Tibial nerve (tissue), 4 donors: ENCODE measurements at regions not wholly inside any gene's neighbourhood (a gene's known extent, or its start where the extent isn't known, plus 50 kb on each side); places are given as distances from the start of the nearest gene placed in this dataset.

Source experiments
- EP300 ChIP-seq, 2 donors: sonication (generic); formaldehyde crosslinking; IDR thresholded peaks; one replicate each; pipeline ENCODE4 v1.6.1; 2017; ENCODE audit warnings: antibody characterized with exemption in 2 of 2, mild to moderate bottlenecking in 1 of 2
- POLR2A ChIP-seq, 2 donors: fragments of 450-650 bp; IDR thresholded peaks; one replicate each; pipeline ENCODE4 v1.6.1; 2017; ENCODE audit warnings: antibody characterized with exemption in 2 of 2, mild to moderate bottlenecking in 2 of 2, moderate library complexity in 2 of 2
- TF ChIP-seq, protein P1 (sequence below), 5 experiments: fragments of 200-600 bp in 3 of 5; fragments of 450-650 bp in 2 of 5; sonication (generic) in 3 of 5; IDR thresholded peaks; one replicate each; pipeline ENCODE4 v1.5.1; 2016 to 2019; ENCODE audit warnings: antibody characterized with exemption in 5 of 5, mild to moderate bottlenecking in 3 of 5, moderate library complexity in 2 of 5

GRCh38 chr9:81456431-81457006, 232.8 kb downstream of the TLE1 start:
- TF ChIP-seq, protein P1, sequence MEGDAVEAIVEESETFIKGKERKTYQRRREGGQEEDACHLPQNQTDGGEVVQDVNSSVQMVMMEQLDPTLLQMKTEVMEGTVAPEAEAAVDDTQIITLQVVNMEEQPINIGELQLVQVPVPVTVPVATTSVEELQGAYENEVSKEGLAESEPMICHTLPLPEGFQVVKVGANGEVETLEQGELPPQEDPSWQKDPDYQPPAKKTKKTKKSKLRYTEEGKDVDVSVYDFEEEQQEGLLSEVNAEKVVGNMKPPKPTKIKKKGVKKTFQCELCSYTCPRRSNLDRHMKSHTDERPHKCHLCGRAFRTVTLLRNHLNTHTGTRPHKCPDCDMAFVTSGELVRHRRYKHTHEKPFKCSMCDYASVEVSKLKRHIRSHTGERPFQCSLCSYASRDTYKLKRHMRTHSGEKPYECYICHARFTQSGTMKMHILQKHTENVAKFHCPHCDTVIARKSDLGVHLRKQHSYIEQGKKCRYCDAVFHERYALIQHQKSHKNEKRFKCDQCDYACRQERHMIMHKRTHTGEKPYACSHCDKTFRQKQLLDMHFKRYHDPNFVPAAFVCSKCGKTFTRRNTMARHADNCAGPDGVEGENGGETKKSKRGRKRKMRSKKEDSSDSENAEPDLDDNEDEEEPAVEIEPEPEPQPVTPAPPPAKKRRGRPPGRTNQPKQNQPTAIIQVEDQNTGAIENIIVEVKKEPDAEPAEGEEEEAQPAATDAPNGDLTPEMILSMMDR (IDR thresholded peaks at IDR 0.05) = no peak
- TF ChIP-seq POLR2A (IDR thresholded peaks at IDR 0.05) (no peak), EP300 (IDR thresholded peaks at IDR 0.05) (no peak)
